H1 (cell line): ENCODE measurements at regions not wholly inside any gene's neighbourhood (a gene's known extent, or its start where the extent isn't known, plus 50 kb on each side); places are given as distances from the start of the nearest gene placed in this dataset.

Experiments used
- CTCF ChIA-PET: fragments of 300-600 bp; sonication (Branson Sonifier 250); formaldehyde crosslinking; loops from one replicate; lab custom pipeline; 2021; ENCODE audit not compliant: partially characterized antibody; lab: Charles Lee
- POLR2A ChIA-PET: fragments of 300-600 bp; sonication (Branson Sonifier 250); formaldehyde crosslinking; loops from one replicate; lab custom pipeline; 2021; ENCODE audit warnings: inconsistent platforms; ENCODE audit not compliant: partially characterized antibody; lab: Charles Lee
- DNase-seq, 2 experiments: peaks; one replicate each; pipeline versions ENCODE4 v3.0.0 to v3.0.0-alpha.2; 2010 to 2022; ENCODE audit warnings: low spot score in 2 of 2, low read depth in 1 of 2, mixed read lengths in 1 of 2
- FAIRE-seq: peaks from 2 replicates; lab custom pipeline; 2011; peaks lifted over from hg19 to GRCh38; lab: Jason Lieb, UNC
- H2AFZ ChIP-seq: 2 replicates; pipeline ENCODE4 v1.8.1; 2012; ENCODE audit warnings: low read length, inconsistent platforms
- H2AK5ac ChIP-seq: 2 replicates; pipeline ENCODE4 v1.6.1; 2013; ENCODE audit warnings: low read depth, low read length
- H2BK120ac ChIP-seq: replicated peaks from 2 replicates; pipeline ENCODE3; 2013; ENCODE audit warnings: low read depth, low read length, inconsistent platforms
- H2BK12ac ChIP-seq: 2 replicates; pipeline ENCODE4 v1.6.1; 2013; ENCODE audit warnings: low read depth, low read length
- H2BK15ac ChIP-seq: 2 replicates; pipeline ENCODE4 v1.6.1; 2013; ENCODE audit warnings: low read length
- H2BK20ac ChIP-seq: 2 replicates; pipeline ENCODE4 v1.6.1; 2013; ENCODE audit warnings: low read length
- H2BK5ac ChIP-seq: 2 replicates; pipeline ENCODE4 v1.6.1; 2013; ENCODE audit warnings: low read depth, low read length
- H3K14ac ChIP-seq: 2 replicates; pipeline ENCODE4 v1.6.1; 2013; ENCODE audit warnings: inconsistent platforms; ENCODE audit not compliant: insufficient read length
- H3K18ac ChIP-seq: 2 replicates; pipeline ENCODE4 v1.6.1; 2013; ENCODE audit warnings: low read length; ENCODE audit errors: extremely low read depth
- H3K23ac ChIP-seq: 2 replicates; pipeline ENCODE4 v1.6.1; 2013; ENCODE audit warnings: inconsistent platforms; ENCODE audit not compliant: insufficient read length
- H3K23me2 ChIP-seq: 2 replicates; pipeline ENCODE4 v1.6.1; 2013; ENCODE audit warnings: low read depth, low read length
- H3K27ac ChIP-seq: 2 replicates; pipeline ENCODE4 v1.6.1; 2011; ENCODE audit warnings: low read depth, low read length, inconsistent platforms
- H3K27me3 ChIP-seq, 4 experiments: replicated peaks in 1 of 4; 1 replicate in 1 of 4; 2 replicates in 3 of 4; pipeline versions ENCODE4 v1.6.1 to v1.8.1; 2011 to 2013; ENCODE audit warnings: low read length in 3 of 4, mild to moderate bottlenecking in 3 of 4, inconsistent platforms in 2 of 4, mixed read lengths in 2 of 4, moderate library complexity in 1 of 4; ENCODE audit not compliant: control insufficient read depth in 3 of 4, insufficient read depth in 3 of 4; ENCODE audit errors: extremely low read depth in 1 of 4
- H3K36me3 ChIP-seq, 4 experiments: 2 replicates each; pipeline versions ENCODE4 v1.6.1 to v1.8.1; 2011 to 2013; ENCODE audit warnings: mild to moderate bottlenecking in 4 of 4, low read length in 3 of 4, moderate library complexity in 2 of 4, control low read depth in 1 of 4, inconsistent platforms in 1 of 4; ENCODE audit not compliant: insufficient read depth in 4 of 4, control insufficient read depth in 2 of 4
- H3K4ac ChIP-seq: replicated peaks from 2 replicates; pipeline ENCODE3; 2013; ENCODE audit warnings: low read length, low read depth, mixed read lengths, inconsistent platforms; ENCODE audit not compliant: insufficient read length
- H3K4me1 ChIP-seq, 4 experiments: replicated peaks in 1 of 4; 1 replicate in 1 of 4; 2 replicates in 3 of 4; pipeline versions ENCODE4 v1.6.1 to v1.8.1; 2011 to 2013; ENCODE audit warnings: low read length in 3 of 4, inconsistent platforms in 2 of 4, mixed read lengths in 1 of 4; ENCODE audit not compliant: insufficient read depth in 4 of 4, control insufficient read depth in 3 of 4
- H3K4me2 ChIP-seq, 2 experiments: 2 replicates each; pipeline versions ENCODE4 v1.6.1 to v1.8.1; 2011 to 2013; ENCODE audit warnings: low read depth in 2 of 2, low read length in 2 of 2, control low read depth in 1 of 2, inconsistent platforms in 1 of 2, mild to moderate bottlenecking in 1 of 2; ENCODE audit not compliant: insufficient read depth in 1 of 2
- H3K4me3 ChIP-seq, 4 experiments: fragments of 200-600, 300-600 bp in 1 of 4; sonication (generic), shearing (Covaris generic), sonication (Bioruptor Twin) in 1 of 4; 2 replicates each; pipeline versions ENCODE4 v1.5.1 to v1.8.1; 2011 to 2016; ENCODE audit warnings: low read length in 4 of 4, low read depth in 3 of 4, control low read depth in 2 of 4, inconsistent platforms in 2 of 4, mild to moderate bottlenecking in 2 of 4, mixed read lengths in 1 of 4, moderate library complexity in 1 of 4; ENCODE audit not compliant: insufficient read depth in 2 of 4; ENCODE audit errors: extremely low read depth in 1 of 4
- H3K56ac ChIP-seq: replicated peaks from 2 replicates; pipeline ENCODE3; 2013; ENCODE audit warnings: low read depth, mild to moderate bottlenecking, mixed read lengths, low read length, inconsistent platforms; ENCODE audit not compliant: insufficient read length
- H3K79me1 ChIP-seq: 2 replicates; pipeline ENCODE4 v1.6.1; 2013; ENCODE audit warnings: low read depth, low read length, control low read depth
- H3K79me2 ChIP-seq, 2 experiments: 2 replicates each; pipeline versions ENCODE4 v1.6.1 to v1.8.1; 2012 to 2013; ENCODE audit warnings: low read length in 2 of 2, mild to moderate bottlenecking in 2 of 2, inconsistent platforms in 1 of 2; ENCODE audit not compliant: insufficient read depth in 2 of 2, control insufficient read depth in 1 of 2
- H3K9ac ChIP-seq, 4 experiments: replicated peaks in 1 of 4; 1 replicate in 1 of 4; 2 replicates in 3 of 4; pipeline versions ENCODE4 v1.6.1 to v1.8.1; 2011 to 2013; ENCODE audit warnings: low read depth in 3 of 4, low read length in 3 of 4, control low read depth in 2 of 4, mild to moderate bottlenecking in 2 of 4, moderate library complexity in 2 of 4, inconsistent platforms in 1 of 4; ENCODE audit errors: extremely low read depth in 1 of 4
- H3K9me3 ChIP-seq, 2 experiments: 2 replicates each; pipeline versions ENCODE4 v1.6.1 to v1.8.1; 2012 to 2013; ENCODE audit warnings: mild to moderate bottlenecking in 2 of 2, moderate library complexity in 2 of 2, control low read depth in 1 of 2, inconsistent platforms in 1 of 2, low read depth in 1 of 2, low read length in 1 of 2, mixed read lengths in 1 of 2; ENCODE audit not compliant: insufficient read depth in 2 of 2
- H4K20me1 ChIP-seq, 2 experiments: replicated peaks in 1 of 2; 2 replicates each; pipeline versions ENCODE3 to v1.8.1; 2011 to 2013; ENCODE audit warnings: inconsistent platforms in 2 of 2, low read length in 2 of 2, mild to moderate bottlenecking in 1 of 2; ENCODE audit not compliant: insufficient read depth in 2 of 2, control insufficient read depth in 1 of 2
- H4K5ac ChIP-seq: 2 replicates; pipeline ENCODE4 v1.6.1; 2013; ENCODE audit warnings: low read length, low read depth, mixed read lengths, inconsistent platforms; ENCODE audit not compliant: insufficient read length
- H4K8ac ChIP-seq: 2 replicates; pipeline ENCODE4 v1.8.0; 2013; ENCODE audit warnings: mild to moderate bottlenecking, moderate library complexity, low read length, inconsistent platforms; ENCODE audit not compliant: insufficient read depth; ENCODE audit errors: extremely low read depth
- H4K91ac ChIP-seq: replicated peaks from 2 replicates; pipeline ENCODE3; 2013; ENCODE audit warnings: low read length, mixed read lengths, inconsistent platforms; ENCODE audit not compliant: insufficient read length
- CTBP2 ChIP-seq: IDR thresholded peaks from 2 replicates; pipeline ENCODE4 v1.7.0; 2011; ENCODE audit warnings: borderline replicate concordance, mild to moderate bottlenecking, moderate library complexity, mixed read lengths, low read length; ENCODE audit not compliant: insufficient read depth, insufficient read length
- WGBS, 2 experiments: shearing (Covaris generic) in 1 of 2; methylation state at CpG; one replicate each; pipeline versions ENCODE4 v1.1.6 to v1.1.7; 2013 to 2015; ENCODE audit warnings: low lambda C conversion rate in 2 of 2, mixed read lengths in 2 of 2, inconsistent platforms in 1 of 2, low coverage in 1 of 2, missing lambda C conversion rate in 1 of 2; ENCODE audit not compliant: insufficient replicate concordance in 2 of 2, insufficient coverage in 1 of 2, insufficient read length in 1 of 2; ENCODE audit errors: extremely low coverage in 1 of 2, missing lambda C conversion rate in 1 of 2; 5-methylcytosine and 5-hydroxymethylcytosine counted together

GRCh38 chr1:20416706-20417105 lies 69.3 kb downstream of the CAMK2N1 start:
- no peak overlapping the region for H4K91ac ChIP-seq
- no peak overlapping the region for H3K4ac ChIP-seq
- no peak overlapping the region for H3K18ac ChIP-seq
- H2AK5ac ChIP-seq: no peak overlapping the region
- H3K56ac ChIP-seq: no peak overlapping the region
- no peak overlapping the region for H3K14ac ChIP-seq
- WGBS, 2 experiments: 100% methylated on average over 3 of the region's 3 CpGs; no CpG with 5 or more reads in 1 of the 2 experiments
- FAIRE-seq (no peak), DNase-seq (no peak)
- H2AFZ ChIP-seq: no peak overlapping the region
- H4K8ac ChIP-seq: no peak overlapping the region
- no peak overlapping the region for H2BK20ac ChIP-seq
- H3K4me1 ChIP-seq: no peaks in the 10 kb centered on the region
- no peak overlapping the region for H2BK5ac ChIP-seq
- ChIA-PET CTCF (interaction anchor here (1.3 to 6.3 kb wide), 2 partner anchors 13 to 14 kb away, joined by 3 to 63 read pairs; no protein-coding TSS in a partner anchor), POLR2A (no interaction called here)
- no peak overlapping the region for H2BK120ac ChIP-seq
- H3K23me2 ChIP-seq: no peaks in the 10 kb centered on the region
- no peaks in the 10 kb centered on the region for H3K79me2 ChIP-seq
- H3K23ac ChIP-seq: no peak overlapping the region
- no peak overlapping the region for H2BK12ac ChIP-seq
- TF ChIP-seq CTBP2: no peak
- H4K20me1 ChIP-seq: no peaks in the 10 kb centered on the region
- no peak overlapping the region for H2BK15ac ChIP-seq
- no peak overlapping the region for H3K27ac ChIP-seq
- H3K27me3 ChIP-seq: peaks cover 2 to 21% (median 5%) of the 10 kb centered on the region in 4 experiments; a peak in 5 of 7 replicates
- H3K79me1 ChIP-seq: no peaks in the 10 kb centered on the region
- no peak overlapping the region for H3K9ac ChIP-seq
- H3K4me2 ChIP-seq: no peak overlapping the region
- H3K4me3 ChIP-seq: no peak overlapping the region
- no peaks in the 10 kb centered on the region for H3K36me3 ChIP-seq
- H3K9me3 ChIP-seq: no peaks in the 10 kb centered on the region
- no peak overlapping the region for H4K5ac ChIP-seq
